Central memory CD8-positive, alpha-beta T cell (primary cell): ENCODE measurements at regions not wholly inside any gene's neighbourhood (a gene's known extent, or its start where the extent isn't known, plus 50 kb on each side); places are given as distances from the start of the nearest gene placed in this dataset.
"Not testable (repeated sequence)": the region's sequence is repeated elsewhere in the genome, so short reads cannot be mapped to it uniquely, and the experiment has no call there.

Source experiments
- ATAC-seq: fragments of 150-1000 bp; cut with Tn5 transposase; replicated peaks from 2 replicates; pipeline ENCODE4 v1.10.0; 2022; ENCODE audit warnings: mild to moderate bottlenecking, moderate FRiP score, moderate number of reproducible peaks; ENCODE audit not compliant: poor library complexity, severe bottlenecking; ENCODE audit errors: extremely low read depth
- DNase-seq, 2 donors: peaks; one replicate each; pipeline ENCODE4 v3.0.0; 2021; ENCODE audit warnings: low spot score in 2 of 2
- H3K27ac Mint-ChIP-seq: one replicate; pipeline ENCODE4 v1.8.0; 2022; ENCODE audit warnings: low read depth, mild to moderate bottlenecking, moderate library complexity, mixed read lengths
- H3K27me3 Mint-ChIP-seq: one replicate; pipeline ENCODE4 v1.8.0; 2022; ENCODE audit warnings: mixed read lengths
- H3K36me3 Mint-ChIP-seq: one replicate; pipeline ENCODE4 v1.8.0; 2022; ENCODE audit warnings: mild to moderate bottlenecking, moderate library complexity, mixed read lengths; ENCODE audit not compliant: insufficient read depth
- H3K4me1 Mint-ChIP-seq: one replicate; pipeline ENCODE4 v1.8.0; 2022; ENCODE audit warnings: mixed read lengths
- H3K4me3 Mint-ChIP-seq: one replicate; pipeline ENCODE4 v1.8.0; 2022; ENCODE audit warnings: mild to moderate bottlenecking, moderate library complexity, mixed read lengths
- H3K9me3 Mint-ChIP-seq: one replicate; pipeline ENCODE4 v1.8.0; 2022; ENCODE audit warnings: mixed read lengths

DNA sequence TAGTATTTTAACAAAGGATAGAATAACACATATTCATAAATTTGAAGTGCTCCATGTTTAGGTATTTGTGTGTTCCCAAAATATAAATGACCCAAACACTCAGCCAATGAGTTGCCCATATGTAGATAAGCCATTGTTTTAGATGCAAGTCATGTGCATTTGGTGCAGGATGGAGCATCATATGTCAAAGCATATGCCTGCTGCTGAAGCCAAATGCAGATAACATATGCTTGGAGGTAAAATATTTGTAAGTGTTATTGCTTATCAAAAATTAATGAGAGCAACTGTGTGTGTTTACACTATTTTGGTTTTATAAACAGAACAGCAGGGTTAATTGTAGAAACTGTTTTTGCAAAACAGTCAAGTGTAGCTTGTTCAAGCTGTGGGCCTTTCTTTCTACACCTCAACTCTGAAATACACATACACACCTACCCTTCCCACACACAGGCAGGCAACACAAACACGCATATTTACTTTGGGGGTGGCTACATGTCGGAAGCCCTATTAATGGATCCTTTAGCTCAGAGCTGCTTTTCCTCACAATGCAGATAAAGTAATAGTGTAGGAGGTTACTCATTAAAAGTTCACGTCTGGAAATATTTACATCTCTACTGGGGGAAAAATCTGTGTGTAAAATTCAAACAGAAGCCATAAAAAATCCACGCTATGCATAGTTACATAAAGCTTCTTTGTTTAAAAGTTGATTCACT lies 521.4 kb downstream of the ZNF385D start:
- Mint-ChIP-seq H3K4me3 (no peak overlapping the region), H3K4me1 (no peaks in the 10 kb centered on the region), H3K27me3 (no peaks in the 10 kb centered on the region), H3K9me3 (peaks cover 17% of the 10 kb centered on the region), H3K36me3 (peaks cover 1% of the 10 kb centered on the region), H3K27ac (no peak overlapping the region)
- DNase-seq, result no peak
- ATAC-seq, result no peak

DNA sequence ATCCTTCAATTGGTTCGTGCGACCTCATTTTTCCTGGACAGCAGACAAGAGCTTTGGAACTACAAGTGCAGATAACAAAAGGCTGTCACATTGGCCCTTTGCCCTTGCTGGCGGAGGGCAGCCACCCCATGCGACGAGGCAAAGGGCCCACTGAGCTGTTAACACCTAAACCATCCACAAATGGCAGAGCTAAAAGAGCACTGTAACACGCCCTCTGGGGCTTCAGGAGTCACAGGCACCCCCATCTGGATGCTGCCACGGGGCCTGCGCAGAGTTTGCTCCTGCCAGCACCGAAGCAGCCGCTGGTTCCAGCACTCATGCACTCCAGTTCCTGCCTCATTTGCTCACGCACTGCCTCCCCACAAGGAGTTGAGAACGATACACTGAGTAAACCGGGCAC lies 524.9 kb downstream of the ZNF385D start:
- Mint-ChIP-seq H3K4me3 (no peak overlapping the region), H3K27ac (no peak overlapping the region), H3K36me3 (peaks cover 1% of the 10 kb centered on the region), H3K9me3 (peaks cover 13% of the 10 kb centered on the region), H3K27me3 (no peaks in the 10 kb centered on the region), H3K4me1 (no peaks in the 10 kb centered on the region)
- ATAC-seq (no peak), DNase-seq (no peak)

DNA sequence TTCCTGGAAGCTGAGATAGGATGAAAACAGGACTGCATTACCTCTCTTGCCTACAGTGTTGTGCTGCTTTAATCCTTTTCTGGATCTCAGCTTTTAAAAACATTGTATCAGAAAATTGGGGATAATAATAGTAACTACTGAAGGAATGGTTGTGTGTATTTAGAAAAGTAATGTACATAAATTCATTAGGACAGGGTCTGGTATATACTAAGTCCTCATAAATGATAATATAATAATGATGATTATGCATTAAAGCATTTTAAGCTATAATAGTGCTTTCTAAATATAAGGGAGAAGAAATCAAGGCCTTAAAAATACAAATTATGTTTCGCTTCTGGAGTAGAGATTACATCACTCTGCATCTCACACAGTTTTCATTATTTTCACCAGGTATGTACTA lies 530.1 kb downstream of the ZNF385D start:
- H3K4me3 Mint-ChIP-seq, result no peak overlapping the region
- no peak for ATAC-seq
- no peaks in the 10 kb centered on the region for H3K27me3 Mint-ChIP-seq
- H3K36me3 Mint-ChIP-seq, result no peaks in the 10 kb centered on the region
- no peak overlapping the region for H3K27ac Mint-ChIP-seq
- peaks cover 23% of the 10 kb centered on the region for H3K9me3 Mint-ChIP-seq
- no peaks in the 10 kb centered on the region for H3K4me1 Mint-ChIP-seq
- no peak for DNase-seq

DNA sequence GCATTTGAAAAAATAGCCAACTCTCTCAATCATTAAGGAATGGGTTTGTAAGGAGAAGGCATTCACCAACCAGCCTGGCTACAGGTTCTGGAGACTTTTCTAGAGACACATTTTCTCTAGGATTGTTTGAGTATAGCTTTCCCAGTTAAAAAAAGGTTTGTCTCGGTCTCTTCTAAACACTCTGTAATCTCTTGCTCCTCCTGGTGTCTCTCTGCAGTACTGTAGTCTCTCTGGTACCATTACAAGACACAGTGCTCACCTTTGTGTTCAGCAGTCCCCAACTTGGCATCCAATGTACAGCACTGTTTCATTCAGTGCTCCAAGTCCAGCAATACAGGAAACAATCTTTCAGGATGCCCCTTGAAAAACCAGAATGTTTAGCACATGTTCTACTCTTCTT lies 534.4 kb downstream of the ZNF385D start:
- H3K36me3 Mint-ChIP-seq, result no peaks in the 10 kb centered on the region
- no peak for ATAC-seq
- H3K9me3 Mint-ChIP-seq, result peaks cover 20% of the 10 kb centered on the region
- no peaks in the 10 kb centered on the region for H3K27me3 Mint-ChIP-seq
- DNase-seq, result no peak
- H3K4me1 Mint-ChIP-seq, result no peaks in the 10 kb centered on the region
- H3K4me3 Mint-ChIP-seq, result no peak overlapping the region
- no peak overlapping the region for H3K27ac Mint-ChIP-seq

DNA sequence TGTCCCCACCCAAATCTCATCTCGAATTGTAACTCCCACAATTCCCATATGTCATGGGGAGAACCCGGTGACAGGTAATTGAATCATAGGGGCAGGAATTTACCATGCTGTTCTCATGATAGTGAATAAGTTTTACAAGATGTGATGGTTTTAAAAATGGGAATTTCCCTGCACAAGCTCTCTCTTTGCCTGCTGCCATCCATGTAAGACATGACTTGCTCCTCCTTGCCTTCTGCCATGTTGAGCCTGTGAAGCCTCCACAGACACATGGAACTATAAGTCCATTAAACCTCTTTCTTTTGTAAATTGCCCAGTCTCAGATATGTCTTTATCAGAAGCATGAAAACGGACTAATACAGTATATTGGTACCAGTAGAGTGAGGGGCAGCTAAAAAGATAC lies 546.9 kb downstream of the ZNF385D start:
- H3K9me3 Mint-ChIP-seq, result peaks cover 28% of the 10 kb centered on the region
- not testable (repeated sequence) for H3K36me3 Mint-ChIP-seq, DNase-seq, H3K27me3 Mint-ChIP-seq, H3K4me1 Mint-ChIP-seq, H3K4me3 Mint-ChIP-seq, ATAC-seq, H3K27ac Mint-ChIP-seq

DNA sequence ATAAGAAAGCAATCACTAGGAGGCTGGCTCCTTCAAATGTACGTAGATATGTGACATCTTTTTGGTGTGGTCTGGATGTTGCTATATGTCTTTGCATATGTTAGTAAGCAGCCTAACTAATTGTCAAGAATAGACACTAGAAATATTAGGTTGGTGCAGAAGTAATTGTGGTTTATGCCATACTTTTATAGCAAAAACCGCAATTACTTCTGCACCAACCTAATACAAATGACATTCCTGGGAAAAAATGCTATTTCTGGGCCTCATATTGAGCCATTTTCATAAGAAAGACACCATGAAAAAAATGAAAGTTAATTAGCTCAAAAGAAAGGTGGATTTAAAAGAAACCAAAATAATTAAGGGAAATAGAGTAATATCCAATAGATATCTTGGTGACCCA lies 555.8 kb downstream of the ZNF385D start:
- Mint-ChIP-seq H3K4me1 (no peaks in the 10 kb centered on the region), H3K36me3 (peaks cover 2% of the 10 kb centered on the region), H3K27me3 (no peaks in the 10 kb centered on the region), H3K27ac (no peak overlapping the region), H3K4me3 (no peak overlapping the region), H3K9me3 (peaks cover 28% of the 10 kb centered on the region)
- DNase-seq, result no peak
- no peak for ATAC-seq

DNA sequence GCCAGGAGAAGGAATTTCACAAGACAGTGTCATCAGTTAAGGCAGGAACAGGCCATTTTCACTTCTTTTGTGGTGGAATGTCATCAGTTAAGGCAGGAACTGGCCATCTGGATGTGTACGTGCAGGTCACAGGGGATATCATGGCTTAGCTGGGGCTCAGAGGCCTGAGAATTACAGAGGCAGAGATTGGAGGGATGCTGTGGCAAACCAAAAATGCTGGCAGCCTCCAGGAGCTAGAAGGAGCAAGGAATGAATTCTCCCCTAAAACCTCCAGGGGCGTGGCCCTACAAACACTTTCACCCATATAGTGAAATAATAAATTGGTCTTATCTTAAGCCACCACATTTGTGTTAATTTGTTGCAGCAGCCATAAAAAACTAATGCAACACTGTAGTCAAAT lies 557.0 kb downstream of the ZNF385D start:
- H3K4me1 Mint-ChIP-seq, result not testable (repeated sequence)

DNA sequence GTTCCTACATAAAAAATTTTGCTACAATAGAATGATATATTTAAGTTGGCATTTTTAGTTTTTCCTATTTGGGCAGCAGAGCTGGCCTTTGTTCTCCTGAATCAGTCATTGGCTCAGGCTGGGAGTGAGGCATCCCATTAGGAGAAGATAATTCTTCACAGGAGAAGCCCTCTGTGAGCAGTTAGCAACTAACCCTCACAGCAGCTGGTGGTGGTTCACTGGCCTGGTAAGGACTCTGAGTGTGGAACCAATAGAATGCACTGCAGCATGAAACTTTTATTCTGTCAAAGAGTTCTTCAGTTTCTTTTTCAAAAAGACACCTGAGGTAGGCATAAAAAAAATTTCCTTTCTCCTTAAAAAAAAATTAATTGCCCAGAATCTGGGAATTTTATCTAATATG lies 562.6 kb downstream of the ZNF385D start:
- peaks cover 19% of the 10 kb centered on the region for H3K9me3 Mint-ChIP-seq
- H3K27ac Mint-ChIP-seq, result no peak overlapping the region
- no peaks in the 10 kb centered on the region for H3K4me1 Mint-ChIP-seq
- DNase-seq (no peak), ATAC-seq (no peak)
- peaks cover 2% of the 10 kb centered on the region for H3K36me3 Mint-ChIP-seq
- no peaks in the 10 kb centered on the region for H3K27me3 Mint-ChIP-seq
- H3K4me3 Mint-ChIP-seq, result no peak overlapping the region

More for the DNA sequence above, 557.0 kb downstream of the ZNF385D start:
- not testable (repeated sequence) for H3K27me3 Mint-ChIP-seq, H3K4me3 Mint-ChIP-seq, H3K36me3 Mint-ChIP-seq, ATAC-seq, H3K27ac Mint-ChIP-seq, DNase-seq
- peaks cover 22% of the 10 kb centered on the region for H3K9me3 Mint-ChIP-seq

DNA sequence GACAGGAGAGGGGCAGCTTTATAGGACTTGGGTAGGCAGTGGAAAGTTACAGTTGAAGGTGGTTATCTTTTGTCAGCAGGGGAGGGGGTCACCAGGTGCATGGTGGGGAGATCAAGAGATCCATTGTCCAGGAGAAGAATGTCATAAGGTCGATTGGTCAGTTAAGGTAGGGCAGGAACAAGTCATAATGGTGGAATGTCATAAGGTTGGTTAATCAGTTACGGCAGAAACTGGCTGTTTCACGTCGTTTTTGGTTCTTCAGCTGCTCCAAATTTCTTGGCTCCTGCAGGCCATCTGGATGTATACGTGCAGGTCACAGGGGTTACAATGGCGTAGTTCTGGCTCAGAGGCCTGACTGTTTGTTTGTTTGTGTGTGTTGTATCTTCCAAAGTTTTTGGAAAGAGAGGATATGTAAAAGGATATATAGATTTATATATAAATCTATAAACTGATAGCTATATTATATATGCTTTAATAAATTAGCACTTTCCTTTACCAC lies 565.1 kb downstream of the ZNF385D start:
- Mint-ChIP-seq H3K36me3 (no peaks in the 10 kb centered on the region), H3K27me3 (no peaks in the 10 kb centered on the region), H3K9me3 (peaks cover 6% of the 10 kb centered on the region), H3K4me1 (no peaks in the 10 kb centered on the region), H3K27ac (no peak overlapping the region), H3K4me3 (no peak overlapping the region)
- ATAC-seq (no peak), DNase-seq (no peak)

DNA sequence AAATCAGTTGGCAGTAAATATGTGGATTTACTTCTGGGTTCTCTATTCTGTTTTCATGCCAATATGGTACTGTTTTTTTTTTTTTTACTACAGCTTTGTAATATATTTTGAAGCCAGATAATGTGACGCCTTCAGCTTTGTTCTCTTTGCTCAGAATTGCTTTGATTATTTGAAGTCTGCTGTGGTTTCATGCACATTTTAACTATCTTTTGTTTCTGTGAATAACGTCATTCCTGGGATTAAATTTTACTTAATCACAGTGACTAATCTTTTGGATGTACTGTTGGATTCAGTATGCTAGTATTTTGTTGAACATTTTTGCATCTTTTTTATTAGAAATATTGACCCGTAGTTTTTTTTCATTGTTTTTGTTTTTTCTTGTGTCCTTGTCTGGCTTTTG lies 576.5 kb downstream of the ZNF385D start:
- no peak overlapping the region for H3K4me3 Mint-ChIP-seq
- H3K27ac Mint-ChIP-seq, result no peak overlapping the region
- no peak for DNase-seq

DNA sequence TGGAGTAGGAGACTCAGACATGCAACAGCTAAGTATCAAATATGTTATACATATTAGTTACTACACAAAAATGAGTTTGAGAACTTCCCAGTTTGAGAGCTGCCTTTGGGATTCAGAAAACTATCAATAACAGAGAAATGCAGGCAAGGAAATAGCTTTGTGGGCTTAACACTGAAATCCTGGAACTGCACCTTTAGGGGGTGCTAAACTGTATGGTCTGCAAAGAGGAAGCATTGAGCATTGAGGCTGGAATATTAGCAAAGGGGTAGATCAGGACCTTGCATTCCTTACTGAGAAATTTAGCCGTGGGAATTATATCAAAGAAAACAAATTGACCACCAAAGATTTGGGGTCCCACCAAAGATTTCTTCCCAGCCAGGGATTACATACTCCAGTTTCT lies 580.0 kb downstream of the ZNF385D start:
- H3K9me3 Mint-ChIP-seq, result peaks cover 26% of the 10 kb centered on the region
- no peaks in the 10 kb centered on the region for H3K36me3 Mint-ChIP-seq
- no peak for DNase-seq
- no peak overlapping the region for H3K27ac Mint-ChIP-seq
- no peak overlapping the region for H3K4me3 Mint-ChIP-seq
- no peaks in the 10 kb centered on the region for H3K4me1 Mint-ChIP-seq
- ATAC-seq, result no peak
- no peaks in the 10 kb centered on the region for H3K27me3 Mint-ChIP-seq

More for the DNA sequence above, 576.5 kb downstream of the ZNF385D start:
- no peaks in the 10 kb centered on the region for H3K4me1 Mint-ChIP-seq
- H3K9me3 Mint-ChIP-seq, result peaks cover 40% of the 10 kb centered on the region
- no peaks in the 10 kb centered on the region for H3K27me3 Mint-ChIP-seq
- no peak for ATAC-seq
- no peaks in the 10 kb centered on the region for H3K36me3 Mint-ChIP-seq

DNA sequence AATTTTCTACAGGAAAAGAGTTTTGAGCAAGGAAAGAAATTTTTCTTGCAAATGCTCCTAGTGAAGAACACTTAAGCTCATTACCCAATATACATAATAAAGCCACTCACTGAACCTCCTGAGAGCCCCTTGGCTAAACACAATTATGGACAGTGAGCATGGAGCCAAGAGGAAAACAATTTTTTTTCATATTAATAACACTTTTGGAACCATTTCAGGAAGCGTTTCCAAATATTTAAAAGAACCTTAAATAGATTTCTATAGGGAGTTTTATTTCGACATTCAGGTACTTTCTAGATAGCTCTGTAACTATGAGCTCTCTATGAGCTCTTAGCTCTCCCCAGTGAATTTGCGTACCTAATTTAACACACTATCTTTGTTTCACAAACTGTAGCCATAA lies 581.1 kb downstream of the ZNF385D start:
- Mint-ChIP-seq H3K9me3 (peaks cover 20% of the 10 kb centered on the region), H3K27ac (no peak overlapping the region), H3K36me3 (no peaks in the 10 kb centered on the region), H3K27me3 (no peaks in the 10 kb centered on the region), H3K4me3 (no peak overlapping the region), H3K4me1 (no peaks in the 10 kb centered on the region)
- DNase-seq (no peak), ATAC-seq (no peak)

DNA sequence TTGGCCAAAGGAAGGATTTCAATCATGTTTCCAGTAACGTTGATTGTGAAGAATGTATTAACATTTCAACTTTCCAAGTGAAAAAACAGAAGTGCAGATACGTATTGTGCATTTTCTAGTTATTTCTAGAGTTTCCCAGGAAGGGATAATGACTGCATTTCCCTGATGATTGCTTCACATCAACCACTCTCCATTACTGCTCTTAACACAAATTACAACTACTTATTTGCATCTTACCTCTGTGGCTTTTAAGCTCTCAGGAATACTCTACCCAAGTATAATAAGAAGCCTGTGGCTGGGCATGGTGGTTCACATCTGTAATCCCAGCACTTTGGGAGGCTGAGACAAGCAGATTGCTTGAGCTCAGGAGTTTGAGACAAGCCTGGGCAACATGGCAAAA lies 582.5 kb downstream of the ZNF385D start:
- H3K4me1 Mint-ChIP-seq, result no peaks in the 10 kb centered on the region
- H3K4me3 Mint-ChIP-seq, result no peak overlapping the region
- DNase-seq (no peak), ATAC-seq (no peak)
- H3K27me3 Mint-ChIP-seq, result no peaks in the 10 kb centered on the region
- H3K27ac Mint-ChIP-seq, result no peak overlapping the region
- peaks cover 16% of the 10 kb centered on the region for H3K9me3 Mint-ChIP-seq
- H3K36me3 Mint-ChIP-seq, result no peaks in the 10 kb centered on the region
